ENCODE measurements at regions not wholly inside any gene's neighbourhood (a gene's known extent, or its start where the extent isn't known, plus 50 kb on each side); places are given as distances from the start of the nearest gene placed in this dataset.

GRCh38 chr11:42543844-42544419 is 767.9 kb upstream of the API5 start:
- Histone ChIP-seq H3K4me1 (ENCODE audit: control insufficient read depth, insufficient read depth, low read length) (no peaks in the 10 kb centered on the region), H3K9me3 (ENCODE audit: control insufficient read depth, low read length) (peaks cover 10% of the 10 kb centered on the region), H3K36me3 (ENCODE audit: control insufficient read depth, insufficient read depth, low read length, severe bottlenecking) (no peaks in the 10 kb centered on the region), H3K27me3 (replicated peaks; ENCODE audit: control insufficient read depth, insufficient read depth, low read length) (no peaks in the 10 kb centered on the region), H3K9ac (ENCODE audit: low read length) (no peak overlapping the region), H3K4me3 (ENCODE audit: low read length) (no peak overlapping the region)
- no peak for DNase-seq (ENCODE audit: low read depth)

DNA sequence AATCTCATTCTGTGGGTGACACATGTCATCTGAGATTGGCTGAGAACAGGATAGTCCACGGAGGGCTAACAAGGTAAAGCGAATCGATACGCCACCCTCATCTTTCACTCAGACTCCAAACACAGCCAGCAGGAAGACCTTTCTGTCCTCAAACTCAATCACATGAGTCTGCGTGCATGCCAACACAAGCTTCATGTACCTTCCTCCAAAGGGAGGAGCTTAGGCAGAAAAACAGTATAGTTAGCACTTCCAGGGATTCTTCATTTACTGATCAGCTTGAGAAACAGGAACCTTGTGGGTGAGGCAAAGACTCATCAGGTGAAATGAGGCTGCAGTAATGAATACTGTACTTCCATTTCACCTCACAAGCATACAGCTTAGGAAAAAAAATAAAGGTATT is 767.1 kb upstream of the API5 start:
- no peak overlapping the region for H3K4me3 ChIP-seq (ENCODE audit: low read length)
- DNase-seq (ENCODE audit: low read depth), result no peak
- H3K27me3 ChIP-seq (replicated peaks; ENCODE audit: control insufficient read depth, insufficient read depth, low read length), result no peaks in the 10 kb centered on the region
- peaks cover 10% of the 10 kb centered on the region for H3K9me3 ChIP-seq (ENCODE audit: control insufficient read depth, low read length)
- H3K4me1 ChIP-seq (ENCODE audit: control insufficient read depth, insufficient read depth, low read length), result no peaks in the 10 kb centered on the region
- no peak overlapping the region for H3K9ac ChIP-seq (ENCODE audit: low read length)
- H3K36me3 ChIP-seq (ENCODE audit: control insufficient read depth, insufficient read depth, low read length, severe bottlenecking), result no peaks in the 10 kb centered on the region

- Histone ChIP-seq H3K4me1 (ENCODE audit: control insufficient read depth, insufficient read depth, low read length) (no peaks in the 10 kb centered on the region), H3K27me3 (replicated peaks; ENCODE audit: control insufficient read depth, insufficient read depth, low read length) (no peaks in the 10 kb centered on the region), H3K9me3 (ENCODE audit: control insufficient read depth, low read length) (peaks cover 10% of the 10 kb centered on the region), H3K9ac (ENCODE audit: low read length) (no peak overlapping the region), H3K36me3 (ENCODE audit: control insufficient read depth, insufficient read depth, low read length, severe bottlenecking) (no peaks in the 10 kb centered on the region), H3K4me3 (ENCODE audit: low read length) (no peak overlapping the region)
- DNase-seq (ENCODE audit: low read depth), result no peak
These were observed 765.8 kb upstream of the API5 start for GRCh38 chr11:42545954-42546353.

DNA sequence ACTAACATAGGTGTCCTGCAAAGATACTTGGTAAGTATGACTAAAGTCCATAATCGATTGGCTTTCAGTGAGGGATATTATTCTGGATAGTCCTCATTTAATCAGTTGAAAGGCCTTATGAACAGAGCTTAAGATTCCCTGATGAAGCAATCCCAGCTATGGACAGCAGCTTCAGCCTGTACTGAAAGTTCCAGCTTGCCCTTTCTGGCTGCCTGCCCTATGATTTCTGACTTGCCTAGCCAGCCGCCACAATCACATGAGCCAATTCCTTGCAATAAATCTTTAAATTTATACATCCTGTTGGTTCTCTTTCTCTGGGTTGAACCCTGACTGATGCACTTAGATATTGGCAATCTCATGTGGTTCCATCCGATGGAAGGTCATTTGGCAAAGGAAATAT is 759.0 kb upstream of the API5 start:
- DNase-seq (ENCODE audit: low read depth), result no peak
- H3K36me3 ChIP-seq (ENCODE audit: control insufficient read depth, insufficient read depth, low read length, severe bottlenecking), result no peaks in the 10 kb centered on the region
- H3K9ac ChIP-seq (ENCODE audit: low read length), result no peak overlapping the region
- no peaks in the 10 kb centered on the region for H3K27me3 ChIP-seq (replicated peaks; ENCODE audit: control insufficient read depth, insufficient read depth, low read length)
- H3K9me3 ChIP-seq (ENCODE audit: control insufficient read depth, low read length), result no peaks in the 10 kb centered on the region
- no peaks in the 10 kb centered on the region for H3K4me1 ChIP-seq (ENCODE audit: control insufficient read depth, insufficient read depth, low read length)
- H3K4me3 ChIP-seq (ENCODE audit: low read length), result no peak overlapping the region

GRCh38 chr11:42555190-42555589 is 756.6 kb upstream of the API5 start:
- Histone ChIP-seq H3K4me3 (ENCODE audit: low read length) (no peak overlapping the region), H3K9me3 (ENCODE audit: control insufficient read depth, low read length) (no peaks in the 10 kb centered on the region), H3K36me3 (ENCODE audit: control insufficient read depth, insufficient read depth, low read length, severe bottlenecking) (no peaks in the 10 kb centered on the region), H3K9ac (ENCODE audit: low read length) (no peak overlapping the region), H3K27me3 (replicated peaks; ENCODE audit: control insufficient read depth, insufficient read depth, low read length) (no peaks in the 10 kb centered on the region), H3K4me1 (ENCODE audit: control insufficient read depth, insufficient read depth, low read length) (no peaks in the 10 kb centered on the region)
- DNase-seq (ENCODE audit: low read depth), result no peak

- Histone ChIP-seq H3K27me3 (replicated peaks; ENCODE audit: control insufficient read depth, insufficient read depth, low read length) (no peaks in the 10 kb centered on the region), H3K36me3 (ENCODE audit: control insufficient read depth, insufficient read depth, low read length, severe bottlenecking) (no peaks in the 10 kb centered on the region), H3K9ac (ENCODE audit: low read length) (no peak overlapping the region), H3K4me1 (ENCODE audit: control insufficient read depth, insufficient read depth, low read length) (no peaks in the 10 kb centered on the region), H3K9me3 (ENCODE audit: control insufficient read depth, low read length) (peaks cover 5% of the 10 kb centered on the region), H3K4me3 (ENCODE audit: low read length) (no peak overlapping the region)
- DNase-seq (ENCODE audit: low read depth), result no peak
These were observed 740.5 kb upstream of the API5 start for GRCh38 chr11:42571131-42571877.

DNA sequence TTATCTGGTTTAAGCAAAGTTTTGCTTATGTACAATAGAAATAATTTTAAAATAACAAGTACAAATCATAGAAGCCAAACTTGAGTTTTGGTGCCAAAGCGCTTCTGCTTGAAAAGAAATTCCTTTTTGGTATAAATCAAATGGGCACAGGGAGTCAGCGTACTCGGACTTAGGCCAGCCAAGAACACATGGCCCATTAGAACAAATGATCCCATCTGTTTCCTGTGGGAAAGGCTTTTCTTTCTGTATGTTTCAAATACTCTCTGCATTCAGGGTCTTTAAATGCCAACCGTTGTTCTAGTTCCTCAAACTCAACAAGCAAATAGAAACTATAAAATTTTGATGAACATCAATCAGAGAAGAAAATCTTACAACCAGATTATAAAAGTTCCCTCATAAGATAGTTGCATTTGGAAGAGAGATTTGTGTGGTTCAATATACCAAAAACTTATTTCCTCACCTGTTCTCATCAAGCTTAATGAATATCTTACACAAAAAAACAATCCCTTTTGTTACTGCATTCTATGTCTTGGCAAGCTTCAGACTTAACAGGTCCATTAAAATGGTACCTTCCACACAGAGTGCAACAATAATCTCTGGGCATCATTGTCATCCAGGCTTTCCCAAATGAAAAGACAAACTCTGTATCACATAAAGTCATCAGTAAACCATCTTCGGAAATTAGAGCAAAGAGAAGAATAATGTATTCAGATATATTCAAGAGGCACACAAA is 739.8 kb upstream of the API5 start:
- Histone ChIP-seq H3K9ac (ENCODE audit: low read length) (no peak overlapping the region), H3K4me3 (ENCODE audit: low read length) (no peak overlapping the region), H3K4me1 (ENCODE audit: control insufficient read depth, insufficient read depth, low read length) (no peaks in the 10 kb centered on the region), H3K36me3 (ENCODE audit: control insufficient read depth, insufficient read depth, low read length, severe bottlenecking) (no peaks in the 10 kb centered on the region), H3K27me3 (replicated peaks; ENCODE audit: control insufficient read depth, insufficient read depth, low read length) (no peaks in the 10 kb centered on the region), H3K9me3 (ENCODE audit: control insufficient read depth, low read length) (peaks cover 3% of the 10 kb centered on the region)
- DNase-seq (ENCODE audit: low read depth), result no peak

DNA sequence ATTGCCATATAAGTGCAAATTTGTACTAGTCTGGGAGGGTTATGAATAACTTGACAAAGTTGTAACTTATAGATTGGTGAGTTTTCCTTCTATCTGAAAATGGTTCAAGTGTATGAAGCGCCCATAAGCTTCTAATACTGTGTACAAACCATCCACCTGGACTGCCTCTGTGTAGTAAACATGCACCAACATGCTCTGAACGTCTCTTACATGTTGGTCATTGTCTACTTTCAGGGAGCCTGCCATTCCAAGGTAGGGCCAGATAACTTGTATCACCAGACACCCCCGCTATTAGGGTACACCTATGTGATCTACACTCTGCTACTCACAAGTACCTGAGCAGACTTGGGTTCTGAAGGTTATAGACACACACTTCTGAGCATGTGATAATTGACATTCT is 735.5 kb upstream of the API5 start:
- H3K4me3 ChIP-seq (ENCODE audit: low read length), result no peak overlapping the region
- H3K27me3 ChIP-seq (replicated peaks; ENCODE audit: control insufficient read depth, insufficient read depth, low read length), result no peaks in the 10 kb centered on the region
- H3K4me1 ChIP-seq (ENCODE audit: control insufficient read depth, insufficient read depth, low read length), result no peaks in the 10 kb centered on the region
- DNase-seq (ENCODE audit: low read depth), result no peak
- no peaks in the 10 kb centered on the region for H3K36me3 ChIP-seq (ENCODE audit: control insufficient read depth, insufficient read depth, low read length, severe bottlenecking)
- H3K9ac ChIP-seq (ENCODE audit: low read length), result no peak overlapping the region
- no peaks in the 10 kb centered on the region for H3K9me3 ChIP-seq (ENCODE audit: control insufficient read depth, low read length)

- no peaks in the 10 kb centered on the region for H3K27me3 ChIP-seq (replicated peaks; ENCODE audit: control insufficient read depth, insufficient read depth, low read length)
- no peak overlapping the region for H3K9ac ChIP-seq (ENCODE audit: low read length)
- H3K36me3 ChIP-seq (ENCODE audit: control insufficient read depth, insufficient read depth, low read length, severe bottlenecking), result no peaks in the 10 kb centered on the region
- no peaks in the 10 kb centered on the region for H3K9me3 ChIP-seq (ENCODE audit: control insufficient read depth, low read length)
- H3K4me3 ChIP-seq (ENCODE audit: low read length), result no peak overlapping the region
- H3K4me1 ChIP-seq (ENCODE audit: control insufficient read depth, insufficient read depth, low read length), result no peaks in the 10 kb centered on the region
- no peak for DNase-seq (ENCODE audit: low read depth)
These were observed 722.5 kb upstream of the API5 start for GRCh38 chr11:42589286-42589685.

GRCh38 chr11:42591841-42592240 is 720.0 kb upstream of the API5 start:
- Histone ChIP-seq H3K4me3 (ENCODE audit: low read length) (no peak overlapping the region), H3K27me3 (replicated peaks; ENCODE audit: control insufficient read depth, insufficient read depth, low read length) (no peaks in the 10 kb centered on the region), H3K36me3 (ENCODE audit: control insufficient read depth, insufficient read depth, low read length, severe bottlenecking) (no peaks in the 10 kb centered on the region), H3K4me1 (ENCODE audit: control insufficient read depth, insufficient read depth, low read length) (no peaks in the 10 kb centered on the region), H3K9me3 (ENCODE audit: control insufficient read depth, low read length) (no peaks in the 10 kb centered on the region), H3K9ac (ENCODE audit: low read length) (no peak overlapping the region)
- no peak for DNase-seq (ENCODE audit: low read depth)

- Histone ChIP-seq H3K27me3 (replicated peaks; ENCODE audit: control insufficient read depth, insufficient read depth, low read length) (no peaks in the 10 kb centered on the region), H3K9me3 (ENCODE audit: control insufficient read depth, low read length) (no peaks in the 10 kb centered on the region), H3K4me1 (ENCODE audit: control insufficient read depth, insufficient read depth, low read length) (no peaks in the 10 kb centered on the region), H3K4me3 (ENCODE audit: low read length) (no peak overlapping the region), H3K9ac (ENCODE audit: low read length) (no peak overlapping the region), H3K36me3 (ENCODE audit: control insufficient read depth, insufficient read depth, low read length, severe bottlenecking) (no peaks in the 10 kb centered on the region)
- no peak for DNase-seq (ENCODE audit: low read depth)
These were observed 718.4 kb upstream of the API5 start for GRCh38 chr11:42593441-42593840.
